Endometrial microvascular endothelial cells (primary cell): ENCODE measurements at regions not wholly inside any gene's neighbourhood (a gene's known extent, or its start where the extent isn't known, plus 50 kb on each side); places are given as distances from the start of the nearest gene placed in this dataset.
"Not testable (repeated sequence)": the region's sequence is repeated elsewhere in the genome, so short reads cannot be mapped to it uniquely, and the experiment has no call there.

Experiments
- in situ Hi-C: cut with HindIII; loops from 2 replicates; pipeline ENCODE4 v1.10.0; 2017; ENCODE audit warnings: low sequenced_read_pairs, low pct_unique_long_range_greater_than_20kb; ENCODE audit errors: inconsistent ontology term

- in situ Hi-C loops, result no loop called here
Observed at GRCh38 chr1:234954613-234955012, 174.0 kb downstream of the TOMM20 start.

- in situ Hi-C loops, result no loop called here
Observed at GRCh38 chr1:234953655-234954405, 174.8 kb downstream of the TOMM20 start.

GRCh38 chr1:234950598-234950997 lies 178.0 kb downstream of the TOMM20 start:
- in situ Hi-C loops, result no loop called here

GRCh38 chr1:234949528-234949927 lies 179.1 kb downstream of the TOMM20 start:
- in situ Hi-C loops, result not testable (repeated sequence)

- in situ Hi-C loops, result no loop called here
Observed at GRCh38 chr1:234944439-234945344, 183.9 kb downstream of the TOMM20 start.

- in situ Hi-C loops, result no loop called here
Observed at GRCh38 chr1:234943836-234944402, 184.7 kb downstream of the TOMM20 start.

- in situ Hi-C loops, result no loop called here
Observed at GRCh38 chr1:234942879-234943506, 185.6 kb downstream of the TOMM20 start.

- in situ Hi-C loops, result no loop called here
Observed at GRCh38 chr1:234942012-234942332, 186.7 kb downstream of the TOMM20 start.

GRCh38 chr1:234941321-234942011 lies 187.2 kb downstream of the TOMM20 start:
- in situ Hi-C loops, result no loop called here

GRCh38 chr1:234940841-234941240 lies 187.8 kb downstream of the TOMM20 start:
- in situ Hi-C loops, result no loop called here

GRCh38 chr1:234938924-234939323 lies 189.7 kb downstream of the TOMM20 start:
- in situ Hi-C loops, result no loop called here

GRCh38 chr1:234938135-234938534 lies 190.5 kb downstream of the TOMM20 start:
- in situ Hi-C loops, result no loop called here

- in situ Hi-C loops, result no loop called here
Observed at GRCh38 chr1:234936612-234937389, 191.8 kb downstream of the TOMM20 start.

GRCh38 chr1:234934611-234935033 lies 194.0 kb downstream of the TOMM20 start:
- in situ Hi-C loops, result no loop called here

GRCh38 chr1:234933475-234933874 lies 195.2 kb downstream of the TOMM20 start:
- in situ Hi-C loops, result no loop called here

GRCh38 chr1:234932511-234933430 lies 195.9 kb downstream of the TOMM20 start:
- in situ Hi-C loops, result no loop called here

GRCh38 chr1:234932106-234932505 lies 196.5 kb downstream of the TOMM20 start:
- in situ Hi-C loops, result no loop called here
